ENCODE measurements at regions not wholly inside any gene's neighbourhood (a gene's known extent, or its start where the extent isn't known, plus 50 kb on each side); places are given as distances from the start of the nearest gene placed in this dataset.

GRCh38 chr2:49858113-49858490 is 703.8 kb upstream of the FSHR start:
- TF ChIP-seq SMAD1 (IDR thresholded peaks at IDR 0.05; ENCODE audit: low read depth, partially characterized antibody) = no peak
- TF ChIP-seq ZBTB40 (IDR thresholded peaks at IDR 0.05; ENCODE audit: borderline replicate concordance) = no peak
- no peak for TF ChIP-seq EZH2 (IDR thresholded peaks at IDR 0.05; ENCODE audit: borderline replicate concordance, control insufficient read depth, low read depth, low read length)
- no peak for TF ChIP-seq CTCF (IDR thresholded peaks at IDR 0.05 in 2 of 3, conservative IDR thresholded peaks at IDR 0.05 in 1 of 3; ENCODE audit: control insufficient read depth in 2 of 3, extremely low read depth in 1 of 3, insufficient read depth in 1 of 3, low read depth in 3 of 3, low read length in 3 of 3)
- TF ChIP-seq SUPT20H (IDR thresholded peaks at IDR 0.05; ENCODE audit: borderline replicate concordance, control insufficient read depth, low read depth, low read length) = no peak
- no peak for TF ChIP-seq ZNF274 (IDR thresholded peaks at IDR 0.05; ENCODE audit: insufficient read depth, insufficient read length)
- TF ChIP-seq POLR2AphosphoS5 (IDR thresholded peaks at IDR 0.05; ENCODE audit: low read length) = no peak
- no peak for TF ChIP-seq NBN (IDR thresholded peaks at IDR 0.05)
- TF ChIP-seq NFXL1 (IDR thresholded peaks at IDR 0.05; ENCODE audit: borderline replicate concordance) = no peak
- TF ChIP-seq SIX5 (IDR thresholded peaks at IDR 0.05; ENCODE audit: low read depth, low read length, severe bottlenecking) = no peak
- no peak for TF ChIP-seq POLR2A (IDR thresholded peaks at IDR 0.05; ENCODE audit: low read depth, low read length)
- no peak for TF ChIP-seq RAD21 (IDR thresholded peaks at IDR 0.05; ENCODE audit: insufficient read depth, low read depth, low read length)
- TF ChIP-seq KAT2A (conservative IDR thresholded peaks at IDR 0.05; ENCODE audit: control insufficient read depth, low read depth, low read length) = no peak
